ENCODE measurements at regions not wholly inside any gene's neighbourhood (a gene's known extent, or its start where the extent isn't known, plus 50 kb on each side); places are given as distances from the start of the nearest gene placed in this dataset.
"Not testable (repeated sequence)": the region's sequence is repeated elsewhere in the genome, so short reads cannot be mapped to it uniquely, and the experiment has no call there.

DNA sequence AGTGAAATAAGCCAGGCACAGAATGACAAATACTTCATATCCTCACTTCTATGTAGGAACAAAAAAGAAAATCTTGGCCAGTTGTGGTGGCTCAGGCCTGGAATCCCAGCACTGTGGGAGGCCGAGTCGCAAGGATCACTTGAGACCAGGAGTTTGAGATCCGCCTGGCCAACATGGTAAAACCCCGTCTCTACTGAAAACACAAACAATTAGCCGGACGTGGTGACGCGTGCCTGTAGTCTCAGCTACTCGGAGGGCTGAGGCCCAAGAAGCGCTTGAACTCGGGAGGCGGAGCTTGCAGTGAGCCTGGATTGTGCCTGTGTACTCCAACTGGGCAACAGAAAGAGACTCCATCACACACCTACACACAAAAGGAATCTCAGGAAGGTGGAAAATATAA lies 112.3 kb upstream of the HMX1 start:
- TF ChIP-seq, protein P1, sequence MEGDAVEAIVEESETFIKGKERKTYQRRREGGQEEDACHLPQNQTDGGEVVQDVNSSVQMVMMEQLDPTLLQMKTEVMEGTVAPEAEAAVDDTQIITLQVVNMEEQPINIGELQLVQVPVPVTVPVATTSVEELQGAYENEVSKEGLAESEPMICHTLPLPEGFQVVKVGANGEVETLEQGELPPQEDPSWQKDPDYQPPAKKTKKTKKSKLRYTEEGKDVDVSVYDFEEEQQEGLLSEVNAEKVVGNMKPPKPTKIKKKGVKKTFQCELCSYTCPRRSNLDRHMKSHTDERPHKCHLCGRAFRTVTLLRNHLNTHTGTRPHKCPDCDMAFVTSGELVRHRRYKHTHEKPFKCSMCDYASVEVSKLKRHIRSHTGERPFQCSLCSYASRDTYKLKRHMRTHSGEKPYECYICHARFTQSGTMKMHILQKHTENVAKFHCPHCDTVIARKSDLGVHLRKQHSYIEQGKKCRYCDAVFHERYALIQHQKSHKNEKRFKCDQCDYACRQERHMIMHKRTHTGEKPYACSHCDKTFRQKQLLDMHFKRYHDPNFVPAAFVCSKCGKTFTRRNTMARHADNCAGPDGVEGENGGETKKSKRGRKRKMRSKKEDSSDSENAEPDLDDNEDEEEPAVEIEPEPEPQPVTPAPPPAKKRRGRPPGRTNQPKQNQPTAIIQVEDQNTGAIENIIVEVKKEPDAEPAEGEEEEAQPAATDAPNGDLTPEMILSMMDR (IDR thresholded peaks at IDR 0.05): not testable (repeated sequence)
- TF ChIP-seq EZH2 (IDR thresholded peaks at IDR 0.05; ENCODE audit: borderline replicate concordance, insufficient read depth, low read depth, low read length, poor library complexity, severe bottlenecking): not testable (repeated sequence)

Measured in B cell (primary cell).